Lung (tissue), 11 donors: ENCODE measurements at regions not wholly inside any gene's neighbourhood (a gene's known extent, or its start where the extent isn't known, plus 50 kb on each side); places are given as distances from the start of the nearest gene placed in this dataset.

ENCODE experiments used
- ATAC-seq: fragments of 200-7000 bp; cut with Tn5 transposase; one replicate; pipeline ENCODE4 v1.9.1; 2020; ENCODE audit warnings: moderate number of reproducible peaks; ENCODE audit not compliant: insufficient read depth, low FRiP score
- DNase-seq, 3 donors: peaks; one replicate each; pipeline ENCODE4 v3.0.0-alpha.2; 2013 to 2017
- H3K27ac ChIP-seq, 2 donors: one replicate each; pipeline ENCODE4 v1.5.1; 2013; ENCODE audit warnings: mild to moderate bottlenecking in 2 of 2, moderate library complexity in 2 of 2, control low read depth in 1 of 2, inconsistent platforms in 1 of 2, low read depth in 1 of 2, low read length in 1 of 2
- H3K27me3 ChIP-seq, 3 donors: one replicate each; pipeline ENCODE4 v1.5.1; 2013; ENCODE audit warnings: low read length in 2 of 3; ENCODE audit not compliant: control insufficient read depth in 3 of 3, insufficient read depth in 3 of 3
- H3K36me3 ChIP-seq, 4 donors: one replicate each; pipeline ENCODE4 v1.5.1; 2013; ENCODE audit warnings: low read length in 4 of 4, mild to moderate bottlenecking in 1 of 4, moderate library complexity in 1 of 4; ENCODE audit not compliant: control insufficient read depth in 4 of 4, insufficient read depth in 4 of 4
- H3K4me1 ChIP-seq, 5 donors: one replicate each; pipeline ENCODE4 v1.5.1; 2013; ENCODE audit warnings: low read length in 5 of 5, mild to moderate bottlenecking in 2 of 5, moderate library complexity in 1 of 5; ENCODE audit not compliant: control insufficient read depth in 5 of 5, insufficient read depth in 5 of 5
- H3K4me3 ChIP-seq: one replicate; pipeline ENCODE4 v1.5.1; 2013; ENCODE audit warnings: mild to moderate bottlenecking, control low read depth, moderate library complexity
- H3K9ac ChIP-seq, 2 donors: one replicate each; pipeline ENCODE4 v1.5.1; 2013; ENCODE audit warnings: low read length in 2 of 2, control low read depth in 1 of 2; ENCODE audit not compliant: insufficient read depth in 1 of 2
- H3K9me3 ChIP-seq, 4 donors: one replicate each; pipeline ENCODE4 v1.5.1; 2013; ENCODE audit warnings: low read length in 3 of 4, mild to moderate bottlenecking in 1 of 4, moderate library complexity in 1 of 4; ENCODE audit not compliant: control insufficient read depth in 4 of 4, insufficient read depth in 3 of 4
- WGBS, 2 donors: extraction: QIAGEN DNeasy Blood & Tissue Kit; methylation state at CpG; one replicate each; pipeline ENCODE4 v1.1.7; 2013; 5-methylcytosine and 5-hydroxymethylcytosine counted together
- TF ChIP-seq, protein P1 (sequence below): IDR thresholded peaks from 2 replicates; pipeline ENCODE4 v1.5.1; 2012; ENCODE audit warnings: mild to moderate bottlenecking; ENCODE audit errors: control extremely low read depth, extremely low read depth
- donor health status: control.
- donor health status: control.
- donor health status: Bipolar disorder and iron deficiency.
- donor health status: healthy.
- donor health status: DM: yes; HTN: yes; CAD: no.

DNA sequence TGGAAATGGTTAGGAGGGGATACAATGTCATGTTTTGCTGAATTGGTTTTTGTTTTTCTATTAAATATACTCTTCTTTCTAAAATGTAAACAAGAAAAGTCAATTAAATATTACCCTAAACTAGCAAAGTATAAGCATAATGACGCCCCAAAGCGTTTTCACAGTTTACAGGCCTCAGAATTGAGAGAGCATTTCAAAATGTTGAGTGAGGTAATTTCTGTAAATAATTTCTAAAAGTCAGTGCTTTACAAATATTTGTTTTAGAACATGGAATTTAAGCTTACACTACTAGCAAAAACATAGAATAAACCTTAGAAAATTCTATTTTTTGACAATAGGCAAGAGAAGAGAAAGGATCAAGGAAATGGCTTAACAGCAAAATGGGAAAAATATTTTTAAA is 958.4 kb upstream of the USP15 start:
- 69 to 84% methylated on average over 2 of the region's 2 CpGs for WGBS, 2 donors
- no peaks in the 10 kb centered on the region for H3K4me1 ChIP-seq
- ATAC-seq: no peak
- H3K9ac ChIP-seq: no peak overlapping the region
- no peaks in the 10 kb centered on the region for H3K9me3 ChIP-seq
- peak in 1 of 3 donors; percentile 1 for DNase-seq
- H3K27me3 ChIP-seq: no peaks in the 10 kb centered on the region
- H3K4me3 ChIP-seq: no peak overlapping the region
- TF ChIP-seq, protein P1, sequence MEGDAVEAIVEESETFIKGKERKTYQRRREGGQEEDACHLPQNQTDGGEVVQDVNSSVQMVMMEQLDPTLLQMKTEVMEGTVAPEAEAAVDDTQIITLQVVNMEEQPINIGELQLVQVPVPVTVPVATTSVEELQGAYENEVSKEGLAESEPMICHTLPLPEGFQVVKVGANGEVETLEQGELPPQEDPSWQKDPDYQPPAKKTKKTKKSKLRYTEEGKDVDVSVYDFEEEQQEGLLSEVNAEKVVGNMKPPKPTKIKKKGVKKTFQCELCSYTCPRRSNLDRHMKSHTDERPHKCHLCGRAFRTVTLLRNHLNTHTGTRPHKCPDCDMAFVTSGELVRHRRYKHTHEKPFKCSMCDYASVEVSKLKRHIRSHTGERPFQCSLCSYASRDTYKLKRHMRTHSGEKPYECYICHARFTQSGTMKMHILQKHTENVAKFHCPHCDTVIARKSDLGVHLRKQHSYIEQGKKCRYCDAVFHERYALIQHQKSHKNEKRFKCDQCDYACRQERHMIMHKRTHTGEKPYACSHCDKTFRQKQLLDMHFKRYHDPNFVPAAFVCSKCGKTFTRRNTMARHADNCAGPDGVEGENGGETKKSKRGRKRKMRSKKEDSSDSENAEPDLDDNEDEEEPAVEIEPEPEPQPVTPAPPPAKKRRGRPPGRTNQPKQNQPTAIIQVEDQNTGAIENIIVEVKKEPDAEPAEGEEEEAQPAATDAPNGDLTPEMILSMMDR: no peak
- no peak overlapping the region for H3K27ac ChIP-seq
- H3K36me3 ChIP-seq: no peaks in the 10 kb centered on the region

GRCh38 chr12:61302282-61302681 is 957.9 kb upstream of the USP15 start:
- no peak for ATAC-seq
- no peak for DNase-seq
- H3K36me3 ChIP-seq: no peaks in the 10 kb centered on the region
- TF ChIP-seq, protein P1: no peak
- WGBS, 2 donors: 78 to 85% methylated on average over 4 of the region's 4 CpGs
- no peaks in the 10 kb centered on the region for H3K27me3 ChIP-seq
- H3K27ac ChIP-seq: no peak overlapping the region
- H3K9ac ChIP-seq: no peak overlapping the region
- H3K9me3 ChIP-seq: no peaks in the 10 kb centered on the region
- H3K4me1 ChIP-seq: no peaks in the 10 kb centered on the region
- no peak overlapping the region for H3K4me3 ChIP-seq

DNA sequence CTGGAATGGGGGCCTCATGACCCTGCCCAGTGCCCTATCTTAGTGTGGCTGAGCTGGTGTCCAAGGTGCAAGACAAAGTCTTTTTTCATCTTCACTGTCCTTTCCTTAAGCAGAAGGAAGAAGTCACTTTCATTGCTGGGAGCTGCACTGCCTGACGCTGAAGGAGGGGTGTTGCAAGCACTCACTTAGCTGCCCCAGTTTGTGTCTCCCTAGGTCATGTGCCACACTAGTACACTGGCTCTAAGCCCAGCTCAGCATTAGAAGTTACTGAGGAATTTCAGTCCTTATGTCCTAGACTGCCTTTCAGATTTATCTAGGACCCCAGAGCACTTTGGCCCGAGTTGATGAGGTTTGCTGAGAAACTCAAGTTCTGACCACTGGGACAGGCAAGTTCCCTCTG is 952.0 kb upstream of the USP15 start:
- no peak overlapping the region for H3K9ac ChIP-seq
- ATAC-seq (no peak), DNase-seq (peak in 1 of 3 donors; percentile 3)
- TF ChIP-seq, protein P1: no peak
- H3K4me1 ChIP-seq: peaks cover 0 to 2% (median 0%) of the 10 kb centered on the region in 5 donors
- H3K9me3 ChIP-seq: no peaks in the 10 kb centered on the region
- WGBS, 2 donors: 72 to 80% methylated on average over 2 of the region's 2 CpGs
- H3K36me3 ChIP-seq: no peaks in the 10 kb centered on the region
- H3K27me3 ChIP-seq: no peaks in the 10 kb centered on the region
- no peak overlapping the region for H3K4me3 ChIP-seq
- H3K27ac ChIP-seq: no peak overlapping the region

GRCh38 chr12:61311413-61311812 is 948.8 kb upstream of the USP15 start:
- H3K27ac ChIP-seq: no peak overlapping the region
- H3K4me1 ChIP-seq: peaks cover 0 to 2% (median 0%) of the 10 kb centered on the region in 5 donors
- TF ChIP-seq, protein P1: no peak
- no peaks in the 10 kb centered on the region for H3K27me3 ChIP-seq
- H3K9ac ChIP-seq: no peak overlapping the region
- H3K9me3 ChIP-seq: no peaks in the 10 kb centered on the region
- H3K36me3 ChIP-seq: no peaks in the 10 kb centered on the region
- ATAC-seq (no peak), DNase-seq (no peak)
- no peak overlapping the region for H3K4me3 ChIP-seq
